ENCODE measurements at regions not wholly inside any gene's neighbourhood (a gene's known extent, or its start where the extent isn't known, plus 50 kb on each side); places are given as distances from the start of the nearest gene placed in this dataset.

- no peak for TF ChIP-seq CTCF (conservative IDR thresholded peaks at IDR 0.05; ENCODE audit: low read depth, low read length)
- no peak for TF ChIP-seq EZH2phosphoT487 (IDR thresholded peaks at IDR 0.05; ENCODE audit: borderline replicate concordance, low read length)
- no peak for TF ChIP-seq EZH2 (IDR thresholded peaks at IDR 0.05; ENCODE audit: low read length, unreplicated experiment)
Measured at GRCh38 chr18:51833850-51834249, 506.1 kb upstream of the DCC start.
